ENCODE measurements at regions not wholly inside any gene's neighbourhood (a gene's known extent, or its start where the extent isn't known, plus 50 kb on each side); places are given as distances from the start of the nearest gene placed in this dataset.

- no peaks in the 10 kb centered on the region for H3F3A ChIP-seq (ENCODE audit: low read depth)
- H3K4me3 ChIP-seq (ENCODE audit: low read length, poor library complexity, severe bottlenecking): no peak overlapping the region
- no peak overlapping the region for H2AFZ ChIP-seq (ENCODE audit: low read length)
- TF ChIP-seq CTCF (conservative IDR thresholded peaks at IDR 0.05; ENCODE audit: low read length): no peak
- TF ChIP-seq EZH2phosphoT487 (IDR thresholded peaks at IDR 0.05; ENCODE audit: borderline replicate concordance): no peak
- no peaks in the 10 kb centered on the region for H3K9me2 ChIP-seq (replicated peaks; ENCODE audit: low read depth, low read length)
- H3K4me1 ChIP-seq (ENCODE audit: insufficient read depth, low read length, poor library complexity, severe bottlenecking): no peaks in the 10 kb centered on the region
- H3K9ac ChIP-seq (ENCODE audit: low read depth, low read length, poor library complexity, severe bottlenecking): no peak overlapping the region
- no peaks in the 10 kb centered on the region for H3K79me2 ChIP-seq (ENCODE audit: insufficient read depth, low read length)
- H4K20me1 ChIP-seq (ENCODE audit: insufficient read depth, low read length, poor library complexity, severe bottlenecking): no peaks in the 10 kb centered on the region
- no peak overlapping the region for H3K4me2 ChIP-seq (ENCODE audit: low read depth, low read length, poor library complexity, severe bottlenecking)
- H3K27me3 ChIP-seq (ENCODE audit: insufficient read depth, low read length, poor library complexity, severe bottlenecking): no peaks in the 10 kb centered on the region
- H3K9me3 ChIP-seq (ENCODE audit: insufficient read depth, low read depth, low read length): no peaks in the 10 kb centered on the region
- H3K36me3 ChIP-seq (ENCODE audit: insufficient read depth, low read length): no peaks in the 10 kb centered on the region
These were observed 747.1 kb downstream of the KCNJ2 start for GRCh38 chr17:70916469-70916868.

GRCh38 chr17:70919241-70919640 lies 749.9 kb downstream of the KCNJ2 start:
- Histone ChIP-seq H3K9me2 (replicated peaks; ENCODE audit: low read depth, low read length) (no peaks in the 10 kb centered on the region), H3K27me3 (ENCODE audit: insufficient read depth, low read length, poor library complexity, severe bottlenecking) (no peaks in the 10 kb centered on the region), H3K36me3 (ENCODE audit: insufficient read depth, low read length) (no peaks in the 10 kb centered on the region), H3K4me2 (ENCODE audit: low read depth, low read length, poor library complexity, severe bottlenecking) (no peak overlapping the region), H4K20me1 (ENCODE audit: insufficient read depth, low read length, poor library complexity, severe bottlenecking) (no peaks in the 10 kb centered on the region), H3K9ac (ENCODE audit: low read depth, low read length, poor library complexity, severe bottlenecking) (no peak overlapping the region), H3K4me3 (ENCODE audit: low read length, poor library complexity, severe bottlenecking) (no peak overlapping the region), H3K79me2 (ENCODE audit: insufficient read depth, low read length) (no peaks in the 10 kb centered on the region), H2AFZ (ENCODE audit: low read length) (no peak overlapping the region), H3F3A (ENCODE audit: low read depth) (no peaks in the 10 kb centered on the region), H3K4me1 (ENCODE audit: insufficient read depth, low read length, poor library complexity, severe bottlenecking) (no peaks in the 10 kb centered on the region), H3K9me3 (ENCODE audit: insufficient read depth, low read depth, low read length) (peaks cover 5% of the 10 kb centered on the region; the same call in 1 of the 2 replicates)
- TF ChIP-seq CTCF (conservative IDR thresholded peaks at IDR 0.05; ENCODE audit: low read length) (no peak), EZH2phosphoT487 (IDR thresholded peaks at IDR 0.05; ENCODE audit: borderline replicate concordance) (no peak)

- Histone ChIP-seq H3K4me1 (ENCODE audit: insufficient read depth, low read length, poor library complexity, severe bottlenecking) (no peaks in the 10 kb centered on the region), H3K27me3 (ENCODE audit: insufficient read depth, low read length, poor library complexity, severe bottlenecking) (no peaks in the 10 kb centered on the region)
These were observed 751.1 kb downstream of the KCNJ2 start for GRCh38 chr17:70920416-70920815.

More at GRCh38 chr17:70920416-70920815, 751.1 kb downstream of the KCNJ2 start:
- H3K9ac ChIP-seq (ENCODE audit: low read depth, low read length, poor library complexity, severe bottlenecking): no peak overlapping the region
- TF ChIP-seq EZH2phosphoT487 (IDR thresholded peaks at IDR 0.05; ENCODE audit: borderline replicate concordance) (no peak), CTCF (conservative IDR thresholded peaks at IDR 0.05; ENCODE audit: low read length) (no peak)
- H3K9me3 ChIP-seq (ENCODE audit: insufficient read depth, low read depth, low read length): peaks cover 5% of the 10 kb centered on the region; the same call in 1 of the 2 replicates
- H3K4me3 ChIP-seq (ENCODE audit: low read length, poor library complexity, severe bottlenecking): no peak overlapping the region
- H3K36me3 ChIP-seq (ENCODE audit: insufficient read depth, low read length): no peaks in the 10 kb centered on the region
- H4K20me1 ChIP-seq (ENCODE audit: insufficient read depth, low read length, poor library complexity, severe bottlenecking): no peaks in the 10 kb centered on the region
- H2AFZ ChIP-seq (ENCODE audit: low read length): no peak overlapping the region
- H3F3A ChIP-seq (ENCODE audit: low read depth): no peaks in the 10 kb centered on the region
- H3K4me2 ChIP-seq (ENCODE audit: low read depth, low read length, poor library complexity, severe bottlenecking): no peak overlapping the region
- H3K79me2 ChIP-seq (ENCODE audit: insufficient read depth, low read length): no peaks in the 10 kb centered on the region
- H3K9me2 ChIP-seq (replicated peaks; ENCODE audit: low read depth, low read length): no peaks in the 10 kb centered on the region

Data from Loucy (cell line).